Neural cell (in vitro differentiated cells): ENCODE measurements at regions not wholly inside any gene's neighbourhood (a gene's known extent, or its start where the extent isn't known, plus 50 kb on each side); places are given as distances from the start of the nearest gene placed in this dataset.

ENCODE experiments used
- H2AFZ ChIP-seq: fragments of 200-600, 300-800 bp; sonication (generic), shearing (Covaris generic); 2 replicates; pipeline ENCODE4 v1.6.0; 2014; ENCODE audit warnings: low read depth, mild to moderate bottlenecking, antibody characterized with exemption, low read length, moderate library complexity
- H3F3A ChIP-seq: fragments of 200-600 bp; shearing (Covaris generic); 2 replicates; pipeline ENCODE4 v1.6.1; 2016; ENCODE audit warnings: mild to moderate bottlenecking, moderate library complexity, mixed read lengths, antibody characterized with exemption, low read length; ENCODE audit not compliant: insufficient read depth, poor library complexity, severe bottlenecking
- H3K27ac ChIP-seq: fragments of 200-600, 300-800 bp; sonication (generic), shearing (Covaris generic); 2 replicates; pipeline ENCODE4 v1.5.1; 2014; ENCODE audit warnings: mild to moderate bottlenecking, low read length, moderate library complexity
- H3K27me3 ChIP-seq: fragments of 300-800, 200-600 bp; sonication (generic), shearing (Covaris generic); 2 replicates; pipeline ENCODE4 v1.6.0; 2014; ENCODE audit warnings: mild to moderate bottlenecking, low read depth, low read length, moderate library complexity; ENCODE audit not compliant: insufficient read depth
- H3K36me3 ChIP-seq: fragments of 300-800, 200-600 bp; sonication (generic), shearing (Covaris generic); 2 replicates; pipeline ENCODE4 v1.5.1; 2014; ENCODE audit warnings: mild to moderate bottlenecking, antibody characterized with exemption, low read length, moderate library complexity; ENCODE audit not compliant: insufficient read depth
- H3K4me2 ChIP-seq: fragments of 300-800, 200-600 bp; sonication (generic), shearing (Covaris generic); 2 replicates; pipeline ENCODE4 v1.6.0; 2014; ENCODE audit warnings: mild to moderate bottlenecking, low read length
- H3K4me3 ChIP-seq: fragments of 300-800, 200-600 bp; sonication (generic), shearing (Covaris generic); 2 replicates; pipeline ENCODE4 v1.5.1; 2014; ENCODE audit warnings: mild to moderate bottlenecking, low read length, moderate library complexity
- H3K79me2 ChIP-seq: fragments of 200-600 bp; shearing (Covaris generic); replicated peaks from 2 replicates; pipeline ENCODE4 v1.6.0; 2014; ENCODE audit warnings: mild to moderate bottlenecking, low read length, moderate library complexity; ENCODE audit not compliant: insufficient read depth
- H3K9ac ChIP-seq: fragments of 300-800, 200-600 bp; sonication (generic), shearing (Covaris generic); 2 replicates; pipeline ENCODE4 v1.6.1; 2016; ENCODE audit warnings: mild to moderate bottlenecking, low read length, mixed read lengths
- H3K9me2 ChIP-seq: fragments of 200-600 bp; shearing (Covaris generic); 2 replicates; pipeline ENCODE4 v1.6.1; 2016; ENCODE audit warnings: mild to moderate bottlenecking, low read length, mixed read lengths; ENCODE audit not compliant: insufficient read depth
- H3K9me3 ChIP-seq: fragments of 200-600, 300-800 bp; sonication (generic), shearing (Covaris generic); 2 replicates; pipeline ENCODE4 v1.6.1; 2016; ENCODE audit warnings: mild to moderate bottlenecking, mixed run types, low read length, moderate library complexity, mixed read lengths
- H4K20me1 ChIP-seq: fragments of 200-600 bp; shearing (Covaris generic); 2 replicates; pipeline ENCODE4 v1.6.1; 2016; ENCODE audit warnings: mild to moderate bottlenecking, mixed run types; ENCODE audit not compliant: insufficient read depth
- CTCF ChIP-seq: fragments of 450-650 bp; IDR thresholded peaks from 2 replicates; pipeline ENCODE4 v1.5.1; 2014; ENCODE audit warnings: antibody characterized with exemption, mild to moderate bottlenecking, moderate library complexity; ENCODE audit not compliant: poor library complexity, severe bottlenecking
- EP300 ChIP-seq: fragments of 450-650 bp; conservative IDR thresholded peaks from 2 replicates; pipeline ENCODE4 v1.6.1; 2014; ENCODE audit warnings: antibody characterized with exemption, mild to moderate bottlenecking, moderate library complexity; ENCODE audit not compliant: poor library complexity, severe bottlenecking
- EZH2 ChIP-seq: fragments of 200-600, 300-800 bp; shearing (Covaris generic), sonication (generic); IDR thresholded peaks from 2 replicates; pipeline ENCODE4 v1.6.1; 2014; ENCODE audit warnings: antibody characterized with exemption, low read length, borderline replicate concordance, mild to moderate bottlenecking; ENCODE audit not compliant: insufficient read depth, poor library complexity, severe bottlenecking
- MXI1 ChIP-seq: fragments of 450-650 bp; conservative IDR thresholded peaks from 2 replicates; pipeline ENCODE4 v1.6.1; 2014; ENCODE audit warnings: antibody characterized with exemption, mild to moderate bottlenecking; ENCODE audit not compliant: poor library complexity, severe bottlenecking
- POLR2AphosphoS5 ChIP-seq: IDR thresholded peaks from 2 replicates; pipeline ENCODE4 v1.6.1; 2012
- RAD21 ChIP-seq: fragments of 450-650 bp; conservative IDR thresholded peaks from 2 replicates; pipeline ENCODE4 v1.6.1; 2014; ENCODE audit warnings: antibody characterized with exemption, mild to moderate bottlenecking, moderate library complexity
- SMC3 ChIP-seq: fragments of 450-650 bp; conservative IDR thresholded peaks from 2 replicates; pipeline ENCODE4 v1.6.1; 2014; ENCODE audit warnings: antibody characterized with exemption, mild to moderate bottlenecking, moderate library complexity; ENCODE audit not compliant: poor library complexity
- TAF1 ChIP-seq: IDR thresholded peaks from 2 replicates; pipeline ENCODE4 v1.6.1; 2012; ENCODE audit warnings: low read depth
- TF ChIP-seq, protein P1 (sequence below): IDR thresholded peaks from 2 replicates; pipeline ENCODE4 v1.6.1; 2012; ENCODE audit warnings: borderline replicate concordance

GRCh38 chr18:40341701-40342100 is 1613.3 kb upstream of the PIK3C3 start:
- Histone ChIP-seq H3K36me3 (no peaks in the 10 kb centered on the region), H3K4me3 (no peak overlapping the region), H3K4me2 (no peak overlapping the region), H2AFZ (no peak overlapping the region), H3K9ac (no peak overlapping the region), H3F3A (no peaks in the 10 kb centered on the region), H3K9me3 (no peaks in the 10 kb centered on the region), H3K27me3 (no peaks in the 10 kb centered on the region), H4K20me1 (no peaks in the 10 kb centered on the region), H3K79me2 (no peaks in the 10 kb centered on the region), H3K27ac (no peak overlapping the region), H3K9me2 (no peaks in the 10 kb centered on the region)
- TF ChIP-seq SMC3 (no peak), TAF1 (no peak), CTCF (no peak), RAD21 (no peak), POLR2AphosphoS5 (no peak), EZH2 (no peak), MXI1 (no peak), EP300 (no peak)
- TF ChIP-seq, protein P1, sequence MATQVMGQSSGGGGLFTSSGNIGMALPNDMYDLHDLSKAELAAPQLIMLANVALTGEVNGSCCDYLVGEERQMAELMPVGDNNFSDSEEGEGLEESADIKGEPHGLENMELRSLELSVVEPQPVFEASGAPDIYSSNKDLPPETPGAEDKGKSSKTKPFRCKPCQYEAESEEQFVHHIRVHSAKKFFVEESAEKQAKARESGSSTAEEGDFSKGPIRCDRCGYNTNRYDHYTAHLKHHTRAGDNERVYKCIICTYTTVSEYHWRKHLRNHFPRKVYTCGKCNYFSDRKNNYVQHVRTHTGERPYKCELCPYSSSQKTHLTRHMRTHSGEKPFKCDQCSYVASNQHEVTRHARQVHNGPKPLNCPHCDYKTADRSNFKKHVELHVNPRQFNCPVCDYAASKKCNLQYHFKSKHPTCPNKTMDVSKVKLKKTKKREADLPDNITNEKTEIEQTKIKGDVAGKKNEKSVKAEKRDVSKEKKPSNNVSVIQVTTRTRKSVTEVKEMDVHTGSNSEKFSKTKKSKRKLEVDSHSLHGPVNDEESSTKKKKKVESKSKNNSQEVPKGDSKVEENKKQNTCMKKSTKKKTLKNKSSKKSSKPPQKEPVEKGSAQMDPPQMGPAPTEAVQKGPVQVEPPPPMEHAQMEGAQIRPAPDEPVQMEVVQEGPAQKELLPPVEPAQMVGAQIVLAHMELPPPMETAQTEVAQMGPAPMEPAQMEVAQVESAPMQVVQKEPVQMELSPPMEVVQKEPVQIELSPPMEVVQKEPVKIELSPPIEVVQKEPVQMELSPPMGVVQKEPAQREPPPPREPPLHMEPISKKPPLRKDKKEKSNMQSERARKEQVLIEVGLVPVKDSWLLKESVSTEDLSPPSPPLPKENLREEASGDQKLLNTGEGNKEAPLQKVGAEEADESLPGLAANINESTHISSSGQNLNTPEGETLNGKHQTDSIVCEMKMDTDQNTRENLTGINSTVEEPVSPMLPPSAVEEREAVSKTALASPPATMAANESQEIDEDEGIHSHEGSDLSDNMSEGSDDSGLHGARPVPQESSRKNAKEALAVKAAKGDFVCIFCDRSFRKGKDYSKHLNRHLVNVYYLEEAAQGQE: no peak

DNA sequence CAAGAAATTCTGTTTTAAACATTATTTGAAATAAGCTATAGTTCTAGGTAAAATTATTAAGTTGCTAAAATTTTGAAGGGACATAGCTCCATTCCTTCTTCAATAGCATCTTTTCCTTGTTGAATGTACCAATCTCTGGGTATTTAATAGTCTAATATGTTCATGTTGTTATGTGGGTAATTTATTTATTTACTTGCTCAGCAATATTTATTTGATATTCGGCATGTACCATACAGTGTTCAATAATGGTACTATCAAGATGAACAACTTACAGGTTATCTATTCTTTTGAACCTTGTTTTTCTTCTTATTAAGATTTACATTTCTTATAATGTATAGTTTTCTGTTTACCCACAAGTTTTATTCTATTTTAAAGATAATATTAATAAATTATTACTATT is 1616.8 kb upstream of the PIK3C3 start:
- no peak overlapping the region for H2AFZ ChIP-seq
- H3K27ac ChIP-seq: no peak overlapping the region
- no peak overlapping the region for H3K4me2 ChIP-seq
- no peaks in the 10 kb centered on the region for H3K27me3 ChIP-seq
- no peak overlapping the region for H3K9ac ChIP-seq
- no peaks in the 10 kb centered on the region for H3K79me2 ChIP-seq
- no peaks in the 10 kb centered on the region for H3F3A ChIP-seq
- H3K36me3 ChIP-seq: no peaks in the 10 kb centered on the region
- TF ChIP-seq CTCF (no peak), SMC3 (no peak), POLR2AphosphoS5 (no peak), EZH2 (no peak)
- H3K4me3 ChIP-seq: no peak overlapping the region
- H3K9me3 ChIP-seq: no peaks in the 10 kb centered on the region
- H3K9me2 ChIP-seq: no peaks in the 10 kb centered on the region
- no peaks in the 10 kb centered on the region for H4K20me1 ChIP-seq
